Urinary bladder (tissue), 3 donors: ENCODE measurements at regions not wholly inside any gene's neighbourhood (a gene's known extent, or its start where the extent isn't known, plus 50 kb on each side); places are given as distances from the start of the nearest gene placed in this dataset.
"Not testable (repeated sequence)": the region's sequence is repeated elsewhere in the genome, so short reads cannot be mapped to it uniquely, and the experiment has no call there.

Experiments used
- DNase-seq: peaks from one replicate; pipeline ENCODE4 v3.0.0-alpha.2; 2015; ENCODE audit errors: extremely low spot score
- H3K27ac ChIP-seq: one replicate; pipeline ENCODE4 v1.5.1; 2013; ENCODE audit warnings: low read depth, mild to moderate bottlenecking, moderate library complexity
- H3K36me3 ChIP-seq: one replicate; pipeline ENCODE4 v1.6.1; 2013; ENCODE audit warnings: mild to moderate bottlenecking, moderate library complexity; ENCODE audit not compliant: insufficient read depth
- H3K4me1 ChIP-seq: one replicate; pipeline ENCODE4 v1.6.1; 2013; ENCODE audit warnings: mild to moderate bottlenecking, moderate library complexity; ENCODE audit not compliant: insufficient read depth
- H3K4me3 ChIP-seq: one replicate; pipeline ENCODE4 v1.5.1; 2013; ENCODE audit warnings: low read depth, low read length
- WGBS: extraction: QIAGEN DNeasy Blood & Tissue Kit; methylation state at CpG from one replicate; pipeline ENCODE4 v1.1.7; 2013; 5-methylcytosine and 5-hydroxymethylcytosine counted together
- donor health status: healthy with polysubstance abuse.
- donor health status: healthy.

GRCh38 chr7:84722734-84723133, 464.1 kb downstream of the SEMA3D start:
- WGBS, result 90% methylated on average over 3 of the region's 3 CpGs
- H3K4me3 ChIP-seq, result no peak overlapping the region
- no peaks in the 10 kb centered on the region for H3K4me1 ChIP-seq
- H3K27ac ChIP-seq, result no peak overlapping the region
- no peak for DNase-seq
- H3K36me3 ChIP-seq, result no peaks in the 10 kb centered on the region

- WGBS, result 92% methylated on average over 3 of the region's 3 CpGs
Measured at GRCh38 chr7:84722086-84722485, 464.8 kb downstream of the SEMA3D start.

GRCh38 chr7:84720456-84721097, 466.3 kb downstream of the SEMA3D start:
- H3K27ac ChIP-seq, result no peak overlapping the region
- no peak overlapping the region for H3K4me3 ChIP-seq
- no peaks in the 10 kb centered on the region for H3K36me3 ChIP-seq
- no peaks in the 10 kb centered on the region for H3K4me1 ChIP-seq
- DNase-seq, result no peak

More at GRCh38 chr7:84722086-84722485, 464.8 kb downstream of the SEMA3D start:
- Histone ChIP-seq H3K27ac (no peak overlapping the region), H3K4me3 (no peak overlapping the region), H3K4me1 (no peaks in the 10 kb centered on the region), H3K36me3 (no peaks in the 10 kb centered on the region)
- no peak for DNase-seq

GRCh38 chr7:84714765-84715164, 472.1 kb downstream of the SEMA3D start:
- H3K36me3 ChIP-seq, result no peaks in the 10 kb centered on the region
- WGBS, result 53% methylated on average over 4 of the region's 4 CpGs
- H3K27ac ChIP-seq, result no peak overlapping the region
- no peak for DNase-seq
- H3K4me1 ChIP-seq, result no peaks in the 10 kb centered on the region
- H3K4me3 ChIP-seq, result no peak overlapping the region

- Histone ChIP-seq H3K4me3 (no peak overlapping the region), H3K4me1 (no peaks in the 10 kb centered on the region), H3K36me3 (no peaks in the 10 kb centered on the region), H3K27ac (no peak overlapping the region)
- no peak for DNase-seq
- 90% methylated on average over 4 of the region's 4 CpGs for WGBS
Measured at GRCh38 chr7:84712374-84713121, 474.3 kb downstream of the SEMA3D start.

GRCh38 chr7:84710538-84710937, 476.3 kb downstream of the SEMA3D start:
- not testable (repeated sequence) for H3K4me1 ChIP-seq, H3K27ac ChIP-seq, H3K4me3 ChIP-seq, DNase-seq, H3K36me3 ChIP-seq
- 90% methylated on average over 1 of the region's 3 CpGs for WGBS

- DNase-seq, result no peak
- H3K27ac ChIP-seq, result no peak overlapping the region
- H3K36me3 ChIP-seq, result no peaks in the 10 kb centered on the region
- WGBS, result 96% methylated on average over 1 of the region's 1 CpG
- no peak overlapping the region for H3K4me3 ChIP-seq
- no peaks in the 10 kb centered on the region for H3K4me1 ChIP-seq
Measured at GRCh38 chr7:84705706-84706105, 481.1 kb downstream of the SEMA3D start.

- WGBS, result 91% methylated on average over 1 of the region's 1 CpG
- no peak for DNase-seq
Measured at GRCh38 chr7:84705079-84705478, 481.8 kb downstream of the SEMA3D start.

GRCh38 chr7:84704380-84704779, 482.5 kb downstream of the SEMA3D start:
- no peaks in the 10 kb centered on the region for H3K36me3 ChIP-seq
- H3K4me1 ChIP-seq, result no peaks in the 10 kb centered on the region
- H3K27ac ChIP-seq, result no peak overlapping the region
- no peak overlapping the region for H3K4me3 ChIP-seq
- DNase-seq, result no peak
- 83% methylated on average over 4 of the region's 4 CpGs for WGBS

More at GRCh38 chr7:84705079-84705478, 481.8 kb downstream of the SEMA3D start:
- no peak overlapping the region for H3K4me3 ChIP-seq
- H3K4me1 ChIP-seq, result no peaks in the 10 kb centered on the region
- H3K36me3 ChIP-seq, result no peaks in the 10 kb centered on the region
- no peak overlapping the region for H3K27ac ChIP-seq

GRCh38 chr7:84701524-84702306, 485.1 kb downstream of the SEMA3D start:
- 72% methylated on average over 7 of the region's 7 CpGs for WGBS
- Histone ChIP-seq H3K4me1 (no peaks in the 10 kb centered on the region), H3K36me3 (no peaks in the 10 kb centered on the region), H3K4me3 (no peak overlapping the region), H3K27ac (no peak overlapping the region)
- DNase-seq, result no peak

GRCh38 chr7:84700563-84701370, 486.1 kb downstream of the SEMA3D start:
- no peak for DNase-seq
- Histone ChIP-seq H3K36me3 (no peaks in the 10 kb centered on the region), H3K4me3 (no peak overlapping the region), H3K27ac (no peak overlapping the region), H3K4me1 (no peaks in the 10 kb centered on the region)
- 99% methylated on average over 2 of the region's 2 CpGs for WGBS

- Histone ChIP-seq H3K4me3 (no peak overlapping the region), H3K4me1 (no peaks in the 10 kb centered on the region), H3K36me3 (no peaks in the 10 kb centered on the region), H3K27ac (no peak overlapping the region)
- DNase-seq, result no peak
- 82% methylated on average over 2 of the region's 2 CpGs for WGBS
Measured at GRCh38 chr7:84697506-84697905, 489.4 kb downstream of the SEMA3D start.

- no peaks in the 10 kb centered on the region for H3K36me3 ChIP-seq
- no peak overlapping the region for H3K27ac ChIP-seq
- 97% methylated on average over 1 of the region's 1 CpG for WGBS
- H3K4me1 ChIP-seq, result no peaks in the 10 kb centered on the region
- H3K4me3 ChIP-seq, result no peak overlapping the region
- DNase-seq, result no peak
Measured at GRCh38 chr7:84693483-84693882, 493.4 kb downstream of the SEMA3D start.
